ENCODE measurements at regions not wholly inside any gene's neighbourhood (a gene's known extent, or its start where the extent isn't known, plus 50 kb on each side); places are given as distances from the start of the nearest gene placed in this dataset.

DNA sequence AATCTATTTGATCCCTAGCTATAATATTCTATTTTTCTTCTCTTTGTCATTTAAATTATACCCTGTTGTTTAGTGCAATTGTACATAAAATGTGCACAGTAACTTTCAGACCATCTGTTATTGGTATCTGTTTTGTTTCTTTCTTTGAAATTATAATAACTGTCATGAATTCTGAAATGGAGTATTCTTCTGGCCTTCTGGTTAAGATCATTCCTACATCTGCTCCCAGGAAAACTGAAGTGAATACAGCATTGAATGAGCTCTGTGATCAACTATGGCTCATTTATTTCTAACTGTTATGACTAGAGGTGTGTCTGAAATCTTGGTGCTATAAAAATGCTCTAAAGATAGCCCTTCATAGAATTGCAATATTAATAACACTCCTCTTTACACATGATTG is 788.4 kb upstream of the TMEFF2 start (continued):
- TF ChIP-seq, protein P1, sequence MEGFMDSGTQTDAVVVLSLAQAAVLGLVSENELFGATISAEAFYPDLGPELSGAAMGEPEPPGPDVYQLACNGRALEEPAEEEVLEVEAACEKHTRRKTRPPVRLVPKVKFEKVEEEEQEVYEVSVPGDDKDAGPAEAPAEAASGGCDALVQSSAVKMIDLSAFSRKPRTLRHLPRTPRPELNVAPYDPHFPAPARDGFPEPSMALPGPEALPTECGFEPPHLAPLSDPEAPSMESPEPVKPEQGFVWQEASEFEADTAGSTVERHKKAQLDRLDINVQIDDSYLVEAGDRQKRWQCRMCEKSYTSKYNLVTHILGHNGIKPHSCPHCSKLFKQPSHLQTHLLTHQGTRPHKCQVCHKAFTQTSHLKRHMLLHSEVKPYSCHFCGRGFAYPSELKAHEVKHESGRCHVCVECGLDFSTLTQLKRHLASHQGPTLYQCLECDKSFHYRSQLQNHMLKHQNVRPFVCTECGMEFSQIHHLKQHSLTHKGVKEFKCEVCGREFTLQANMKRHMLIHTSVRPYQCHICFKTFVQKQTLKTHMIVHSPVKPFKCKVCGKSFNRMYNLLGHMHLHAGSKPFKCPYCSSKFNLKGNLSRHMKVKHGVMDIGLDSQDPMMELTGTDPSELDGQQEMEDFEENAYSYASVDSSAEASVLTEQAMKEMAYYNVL (CRISPR knock-in tag; IDR thresholded peaks at IDR 0.05; ENCODE audit: borderline replicate concordance) = no peak
- TF ChIP-seq, protein P2, sequence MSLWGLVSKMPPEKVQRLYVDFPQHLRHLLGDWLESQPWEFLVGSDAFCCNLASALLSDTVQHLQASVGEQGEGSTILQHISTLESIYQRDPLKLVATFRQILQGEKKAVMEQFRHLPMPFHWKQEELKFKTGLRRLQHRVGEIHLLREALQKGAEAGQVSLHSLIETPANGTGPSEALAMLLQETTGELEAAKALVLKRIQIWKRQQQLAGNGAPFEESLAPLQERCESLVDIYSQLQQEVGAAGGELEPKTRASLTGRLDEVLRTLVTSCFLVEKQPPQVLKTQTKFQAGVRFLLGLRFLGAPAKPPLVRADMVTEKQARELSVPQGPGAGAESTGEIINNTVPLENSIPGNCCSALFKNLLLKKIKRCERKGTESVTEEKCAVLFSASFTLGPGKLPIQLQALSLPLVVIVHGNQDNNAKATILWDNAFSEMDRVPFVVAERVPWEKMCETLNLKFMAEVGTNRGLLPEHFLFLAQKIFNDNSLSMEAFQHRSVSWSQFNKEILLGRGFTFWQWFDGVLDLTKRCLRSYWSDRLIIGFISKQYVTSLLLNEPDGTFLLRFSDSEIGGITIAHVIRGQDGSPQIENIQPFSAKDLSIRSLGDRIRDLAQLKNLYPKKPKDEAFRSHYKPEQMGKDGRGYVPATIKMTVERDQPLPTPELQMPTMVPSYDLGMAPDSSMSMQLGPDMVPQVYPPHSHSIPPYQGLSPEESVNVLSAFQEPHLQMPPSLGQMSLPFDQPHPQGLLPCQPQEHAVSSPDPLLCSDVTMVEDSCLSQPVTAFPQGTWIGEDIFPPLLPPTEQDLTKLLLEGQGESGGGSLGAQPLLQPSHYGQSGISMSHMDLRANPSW (CRISPR knock-in tag; IDR thresholded peaks at IDR 0.05; ENCODE audit: borderline replicate concordance) = no peak
- TF ChIP-seq ZNF510 (CRISPR knock-in tag; IDR thresholded peaks at IDR 0.05; ENCODE audit: low read depth) (no peak), MTA3 (CRISPR knock-in tag; IDR thresholded peaks at IDR 0.05) (no peak)

DNA sequence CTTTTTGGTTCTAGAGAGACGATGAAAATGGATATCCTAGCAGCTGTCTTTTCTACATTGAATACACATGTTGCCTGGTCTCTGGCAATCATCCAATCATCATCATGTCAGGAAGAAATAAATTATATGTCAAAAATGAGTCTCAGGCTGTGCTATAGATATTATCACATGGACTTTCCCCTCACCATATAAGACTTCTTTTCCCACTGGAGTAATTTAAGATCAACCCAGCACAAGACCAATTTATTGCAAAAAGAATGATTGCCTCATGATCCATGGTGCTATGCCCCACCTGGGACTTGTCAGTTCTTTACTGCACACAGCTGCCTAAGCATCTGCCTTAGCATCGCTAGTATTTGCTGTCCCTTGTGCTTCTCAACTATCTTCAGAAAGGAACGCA is 783.7 kb upstream of the TMEFF2 start:
- POLR2A ChIA-PET = no interaction called here
- Histone ChIP-seq H3K4me3 (replicated peaks in 1 of 3; ENCODE audit: insufficient read depth in 1 of 3, low read depth in 2 of 3, low read length in 3 of 3) (no peak overlapping the region), H3K79me2 (ENCODE audit: insufficient read depth, low read length) (no peaks in the 10 kb centered on the region), H3K36me3 (replicated peaks in 1 of 2; ENCODE audit: control insufficient read depth in 1 of 2, insufficient read depth in 2 of 2, low read length in 2 of 2) (no peaks in the 10 kb centered on the region), H3K9ac (ENCODE audit: insufficient read depth, low read depth, low read length) (no peak overlapping the region), H4K20me1 (ENCODE audit: insufficient read depth, low read length) (no peaks in the 10 kb centered on the region), H3K27me3 (ENCODE audit: control insufficient read depth in 1 of 2, insufficient read depth in 2 of 2, low read length in 2 of 2) (no peaks in the 10 kb centered on the region; a peak in 1 of 5 replicates), H3K4me1 (ENCODE audit: insufficient read depth, low read length) (no peaks in the 10 kb centered on the region), H3K9me3 (ENCODE audit: low read length) (no peaks in the 10 kb centered on the region), H3K4me2 (ENCODE audit: low read depth, low read length) (no peak overlapping the region), H2AFZ (ENCODE audit: low read length) (no peak overlapping the region), H3K27ac (ENCODE audit: extremely low read length, insufficient read depth, low read length) (no peak overlapping the region)
- intact Hi-C loops (cut with micrococcal nuclease; ENCODE audit: unreplicated experiment) = no loop called here
- DNase-seq (ENCODE audit: low spot score) (no peak), ATAC-seq (no peak), FAIRE-seq (no peak)
- 43% methylated on average over 3 of the region's 3 CpGs for WGBS (ENCODE audit: low lambda C conversion rate)
- no peak for TF ChIP-seq CEBPG (CRISPR knock-in tag; IDR thresholded peaks at IDR 0.05)
- TF ChIP-seq, protein P1 (CRISPR knock-in tag; IDR thresholded peaks at IDR 0.05; ENCODE audit: borderline replicate concordance) = no peak
- in situ Hi-C loops (cut with HindIII; ENCODE audit: extremely low pct_ligation_motif_present, low pct_unique_long_range_greater_than_20kb) = no loop called here
- BruUV-seq (replicated peaks) = no TSS peak
- CTCF ChIA-PET (ENCODE audit: low intra/inter-chr PET ratio, low total read pairs) = no interaction called here
